ENCODE measurements at regions not wholly inside any gene's neighbourhood (a gene's known extent, or its start where the extent isn't known, plus 50 kb on each side); places are given as distances from the start of the nearest gene placed in this dataset.

GRCh38 chr6:104143757-104144156, 716.0 kb downstream of the HACE1 start:
- Histone ChIP-seq H3K4me3 (no peak overlapping the region), H3K36me3 (no peaks in the 10 kb centered on the region), H3K4me1 (ENCODE audit: low read depth) (no peaks in the 10 kb centered on the region), H3K27me3 (no peaks in the 10 kb centered on the region), H3K9me3 (ENCODE audit: low read depth) (no peaks in the 10 kb centered on the region), H3K27ac (no peak overlapping the region)
- DNase-seq (ENCODE audit: low read depth in 1 of 2, low spot score in 1 of 2), result no peak
- TF ChIP-seq, protein P1, sequence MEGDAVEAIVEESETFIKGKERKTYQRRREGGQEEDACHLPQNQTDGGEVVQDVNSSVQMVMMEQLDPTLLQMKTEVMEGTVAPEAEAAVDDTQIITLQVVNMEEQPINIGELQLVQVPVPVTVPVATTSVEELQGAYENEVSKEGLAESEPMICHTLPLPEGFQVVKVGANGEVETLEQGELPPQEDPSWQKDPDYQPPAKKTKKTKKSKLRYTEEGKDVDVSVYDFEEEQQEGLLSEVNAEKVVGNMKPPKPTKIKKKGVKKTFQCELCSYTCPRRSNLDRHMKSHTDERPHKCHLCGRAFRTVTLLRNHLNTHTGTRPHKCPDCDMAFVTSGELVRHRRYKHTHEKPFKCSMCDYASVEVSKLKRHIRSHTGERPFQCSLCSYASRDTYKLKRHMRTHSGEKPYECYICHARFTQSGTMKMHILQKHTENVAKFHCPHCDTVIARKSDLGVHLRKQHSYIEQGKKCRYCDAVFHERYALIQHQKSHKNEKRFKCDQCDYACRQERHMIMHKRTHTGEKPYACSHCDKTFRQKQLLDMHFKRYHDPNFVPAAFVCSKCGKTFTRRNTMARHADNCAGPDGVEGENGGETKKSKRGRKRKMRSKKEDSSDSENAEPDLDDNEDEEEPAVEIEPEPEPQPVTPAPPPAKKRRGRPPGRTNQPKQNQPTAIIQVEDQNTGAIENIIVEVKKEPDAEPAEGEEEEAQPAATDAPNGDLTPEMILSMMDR (IDR thresholded peaks at IDR 0.05; ENCODE audit: low read depth, low read length), result no peak

DNA sequence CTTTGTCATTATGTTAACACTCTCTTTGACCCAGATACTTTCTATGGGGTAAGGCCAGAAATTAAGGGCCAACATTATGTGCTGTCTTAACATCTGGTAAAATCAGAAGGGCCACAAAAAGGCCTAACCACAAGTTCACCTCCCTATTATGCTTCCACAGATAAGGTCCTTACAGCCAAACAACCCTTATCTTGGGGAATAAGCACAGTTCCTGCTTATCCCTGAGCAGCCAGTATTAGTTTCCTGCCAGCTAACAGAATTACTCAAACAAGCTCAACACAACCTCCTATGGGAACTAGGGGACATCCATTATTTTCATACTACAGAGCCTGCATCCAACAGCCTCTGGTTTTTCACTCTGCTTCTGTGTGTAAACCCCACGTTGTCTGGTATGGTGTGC, 724.8 kb downstream of the HACE1 start:
- peak in 1 of 2 donors; percentile 19 for DNase-seq (ENCODE audit: low read depth in 1 of 2, low spot score in 1 of 2)
- H3K9me3 ChIP-seq (ENCODE audit: low read depth), result no peaks in the 10 kb centered on the region
- H3K27me3 ChIP-seq, result no peaks in the 10 kb centered on the region
- no peaks in the 10 kb centered on the region for H3K36me3 ChIP-seq
- H3K4me1 ChIP-seq (ENCODE audit: low read depth), result no peaks in the 10 kb centered on the region
- H3K27ac ChIP-seq, result no peak overlapping the region
- TF ChIP-seq, protein P1 (IDR thresholded peaks at IDR 0.05; ENCODE audit: low read depth, low read length), result no peak
- H3K4me3 ChIP-seq, result no peak overlapping the region

- Histone ChIP-seq H3K4me3 (no peak overlapping the region), H3K27ac (no peak overlapping the region), H3K36me3 (no peaks in the 10 kb centered on the region), H3K4me1 (ENCODE audit: low read depth) (no peaks in the 10 kb centered on the region), H3K9me3 (ENCODE audit: low read depth) (no peaks in the 10 kb centered on the region), H3K27me3 (no peaks in the 10 kb centered on the region)
- TF ChIP-seq, protein P1 (IDR thresholded peaks at IDR 0.05; ENCODE audit: low read depth, low read length), result no peak
- no peak for DNase-seq (ENCODE audit: low read depth in 1 of 2, low spot score in 1 of 2)
These were observed 729.4 kb downstream of the HACE1 start for GRCh38 chr6:104130343-104130742.

GRCh38 chr6:104126315-104127005, 733.3 kb downstream of the HACE1 start:
- no peak overlapping the region for H3K4me3 ChIP-seq
- H3K27ac ChIP-seq, result no peak overlapping the region
- TF ChIP-seq, protein P1 (IDR thresholded peaks at IDR 0.05; ENCODE audit: low read depth, low read length), result no peak
- H3K4me1 ChIP-seq (ENCODE audit: low read depth), result no peaks in the 10 kb centered on the region
- H3K36me3 ChIP-seq, result no peaks in the 10 kb centered on the region
- no peaks in the 10 kb centered on the region for H3K27me3 ChIP-seq
- H3K9me3 ChIP-seq (ENCODE audit: low read depth), result no peaks in the 10 kb centered on the region
- DNase-seq (ENCODE audit: low read depth in 1 of 2, low spot score in 1 of 2), result no peak

DNA sequence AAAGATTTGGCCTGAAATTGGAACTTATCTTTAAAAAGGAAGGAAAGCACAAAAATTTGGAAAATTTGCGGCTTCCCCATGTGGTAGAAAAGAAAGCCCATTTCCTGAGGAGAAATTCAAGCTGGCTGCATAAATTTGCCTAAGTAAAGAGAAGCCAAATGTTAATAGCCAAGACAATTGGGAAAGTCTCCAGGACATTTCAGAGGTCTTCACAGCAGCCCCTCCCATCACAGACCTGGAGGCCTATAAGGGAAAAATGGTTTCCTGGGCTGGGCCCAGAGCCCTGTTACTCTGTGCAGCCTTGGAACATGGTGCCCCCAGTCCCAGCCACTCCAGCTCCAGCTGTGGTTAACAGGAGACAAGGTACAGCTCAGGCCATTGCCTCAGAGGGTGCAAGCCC, 736.5 kb downstream of the HACE1 start:
- H3K9me3 ChIP-seq (ENCODE audit: low read depth), result no peaks in the 10 kb centered on the region
- no peaks in the 10 kb centered on the region for H3K27me3 ChIP-seq
- no peaks in the 10 kb centered on the region for H3K4me1 ChIP-seq (ENCODE audit: low read depth)
- H3K27ac ChIP-seq, result no peak overlapping the region
- TF ChIP-seq, protein P1 (IDR thresholded peaks at IDR 0.05; ENCODE audit: low read depth, low read length), result no peak
- no peak overlapping the region for H3K4me3 ChIP-seq
- no peaks in the 10 kb centered on the region for H3K36me3 ChIP-seq
- no peak for DNase-seq (ENCODE audit: low read depth in 1 of 2, low spot score in 1 of 2)
